GM21381 (cell line): ENCODE measurements at regions not wholly inside any gene's neighbourhood (a gene's known extent, or its start where the extent isn't known, plus 50 kb on each side); places are given as distances from the start of the nearest gene placed in this dataset.

ENCODE experiments used
- ATAC-seq: cut with Tn5 transposase; IDR thresholded peaks from one replicate; pipeline ENCODE4 v1.9.1; 2021; ENCODE audit warnings: mild to moderate bottlenecking, moderate library complexity; ENCODE audit not compliant: unreplicated experiment

DNA sequence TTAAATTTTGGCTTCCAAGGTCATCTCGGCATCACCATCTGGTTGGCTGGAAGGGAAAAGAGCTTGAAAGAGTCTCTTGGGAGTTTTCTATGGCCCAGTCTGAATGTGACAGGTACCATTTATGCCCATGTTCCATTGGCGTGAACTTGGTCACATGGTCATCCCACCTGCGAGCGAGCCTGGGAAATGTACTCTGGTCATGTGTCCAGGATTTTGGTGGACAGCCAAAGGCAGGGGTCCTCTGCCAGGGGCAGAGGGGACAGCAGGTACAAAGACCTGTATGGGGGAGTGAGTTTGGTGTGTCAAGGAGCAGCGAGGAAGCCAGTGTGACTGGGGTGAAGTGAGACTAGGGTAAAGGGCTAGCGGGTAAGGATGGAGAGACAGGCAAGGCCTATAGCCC, 112.6 kb downstream of the CDC5L start:
- no peak for ATAC-seq

DNA sequence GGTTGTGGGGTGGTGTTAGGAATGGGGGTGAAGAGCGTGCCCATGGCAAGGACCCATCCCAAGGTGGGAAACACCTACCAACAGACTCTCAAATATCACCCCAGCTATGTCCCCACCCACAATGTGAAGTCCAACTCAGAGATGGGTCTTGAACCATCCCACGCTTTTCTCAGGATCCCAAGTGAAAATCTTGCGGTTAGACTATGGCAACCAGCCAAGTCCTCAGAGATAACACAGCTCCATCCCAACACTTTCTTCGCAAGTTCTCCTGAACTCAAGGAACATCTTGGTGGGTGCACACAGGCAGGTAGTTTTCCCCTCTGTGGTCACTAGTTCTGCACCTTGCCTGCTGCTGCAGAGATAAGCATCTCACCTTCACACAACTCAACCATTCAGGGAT, 116.0 kb downstream of the CDC5L start:
- no peak for ATAC-seq

DNA sequence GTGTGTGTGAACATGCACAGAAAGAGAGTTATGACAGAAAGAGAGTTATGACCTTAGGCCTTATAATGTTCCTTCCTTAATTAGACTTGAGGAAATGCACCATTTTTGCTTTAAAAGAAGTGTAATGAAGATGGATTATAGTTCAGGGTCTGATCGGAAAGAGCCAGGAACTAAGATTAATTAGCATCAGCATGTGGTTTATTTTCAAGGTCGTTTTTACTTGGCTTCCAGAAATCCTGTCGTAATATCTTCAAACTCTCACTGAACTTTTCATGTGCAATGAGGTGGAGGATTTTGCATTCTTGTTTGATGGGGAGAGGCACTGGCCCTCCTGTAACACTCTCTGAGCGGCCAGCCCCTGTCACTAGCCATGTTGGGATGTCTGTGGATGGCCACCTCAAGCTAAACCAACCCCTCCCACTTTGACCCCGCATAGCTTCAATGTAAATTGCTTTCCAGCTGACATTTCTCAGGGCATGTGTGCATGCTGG, 116.8 kb downstream of the CDC5L start:
- ATAC-seq, result no peak

DNA sequence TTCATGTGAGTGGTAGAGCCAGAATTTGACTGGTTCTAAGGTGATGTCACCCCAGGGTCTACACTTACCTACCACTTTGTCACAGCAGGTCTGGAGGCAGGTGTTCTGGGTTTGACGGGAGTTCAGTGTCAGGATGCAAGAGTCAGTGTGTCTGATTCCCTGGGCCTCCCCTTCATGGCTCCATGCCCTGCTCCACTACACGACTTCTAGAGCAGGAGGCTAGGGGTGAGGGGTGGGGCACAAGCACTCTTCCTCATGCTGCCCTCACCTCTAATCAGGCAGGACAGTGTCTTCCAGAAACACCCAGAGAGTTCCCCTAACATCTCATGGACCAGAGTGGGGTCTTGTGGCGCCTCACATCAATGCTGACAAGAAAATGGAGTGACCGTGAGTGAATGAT, 118.2 kb downstream of the CDC5L start:
- no peak for ATAC-seq

DNA sequence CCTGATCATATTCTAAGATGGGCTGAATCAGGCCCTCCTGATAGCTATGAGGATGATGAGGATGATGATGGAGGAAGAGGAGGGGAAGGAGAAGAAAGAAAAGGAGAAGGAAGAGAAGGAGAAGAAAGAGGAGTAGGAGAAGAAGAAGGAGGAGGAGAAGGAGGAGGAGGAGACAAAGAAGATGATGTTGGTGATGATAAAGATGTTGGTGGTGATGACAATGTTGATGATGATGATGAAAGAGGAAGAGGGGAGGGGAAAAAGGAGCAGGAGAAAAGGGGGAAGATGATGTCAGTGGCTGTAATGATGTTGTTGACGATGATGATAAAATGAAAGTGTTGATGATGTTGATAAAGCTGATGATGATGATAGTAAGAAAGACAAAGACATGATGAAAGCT, 119.5 kb downstream of the CDC5L start:
- no peak for ATAC-seq

DNA sequence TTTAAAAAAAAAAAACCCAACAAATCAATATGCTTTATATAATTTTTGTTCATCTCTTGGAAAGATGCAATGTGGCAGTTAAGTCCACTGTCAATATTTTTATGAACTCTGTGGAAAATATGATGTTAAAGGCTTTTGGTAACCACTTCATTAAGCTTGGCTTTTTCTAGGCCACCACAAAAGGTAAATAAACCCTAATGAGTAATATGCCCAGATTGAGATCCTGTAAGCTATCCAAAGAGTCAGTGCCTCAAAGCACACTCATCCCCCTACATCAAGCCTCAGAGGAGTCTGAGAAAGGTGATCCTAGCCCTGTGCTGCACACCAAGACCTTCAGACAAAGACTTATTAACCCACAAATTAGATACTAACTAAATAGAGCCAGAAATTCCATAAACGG, 121.1 kb downstream of the CDC5L start:
- no peak for ATAC-seq

DNA sequence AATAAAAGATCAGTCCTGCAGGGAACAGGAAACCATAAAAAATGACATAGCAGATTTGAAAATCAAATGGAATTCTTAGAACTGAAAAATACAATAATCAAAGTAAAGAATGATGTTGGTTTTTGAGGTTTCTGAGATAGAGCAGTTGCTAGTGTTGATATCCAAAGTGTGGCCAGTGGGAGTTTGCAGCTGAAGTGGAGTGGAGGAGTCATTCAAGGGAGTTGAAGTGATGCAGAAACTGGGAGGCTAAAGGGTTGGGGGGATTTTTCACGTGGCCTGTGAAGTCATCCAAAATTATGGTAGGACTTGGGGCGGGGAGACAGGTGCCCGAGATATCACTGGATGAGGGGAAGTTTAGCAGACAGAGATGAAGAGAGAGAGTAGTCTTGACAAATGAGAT, 123.6 kb downstream of the CDC5L start:
- ATAC-seq, result no peak

DNA sequence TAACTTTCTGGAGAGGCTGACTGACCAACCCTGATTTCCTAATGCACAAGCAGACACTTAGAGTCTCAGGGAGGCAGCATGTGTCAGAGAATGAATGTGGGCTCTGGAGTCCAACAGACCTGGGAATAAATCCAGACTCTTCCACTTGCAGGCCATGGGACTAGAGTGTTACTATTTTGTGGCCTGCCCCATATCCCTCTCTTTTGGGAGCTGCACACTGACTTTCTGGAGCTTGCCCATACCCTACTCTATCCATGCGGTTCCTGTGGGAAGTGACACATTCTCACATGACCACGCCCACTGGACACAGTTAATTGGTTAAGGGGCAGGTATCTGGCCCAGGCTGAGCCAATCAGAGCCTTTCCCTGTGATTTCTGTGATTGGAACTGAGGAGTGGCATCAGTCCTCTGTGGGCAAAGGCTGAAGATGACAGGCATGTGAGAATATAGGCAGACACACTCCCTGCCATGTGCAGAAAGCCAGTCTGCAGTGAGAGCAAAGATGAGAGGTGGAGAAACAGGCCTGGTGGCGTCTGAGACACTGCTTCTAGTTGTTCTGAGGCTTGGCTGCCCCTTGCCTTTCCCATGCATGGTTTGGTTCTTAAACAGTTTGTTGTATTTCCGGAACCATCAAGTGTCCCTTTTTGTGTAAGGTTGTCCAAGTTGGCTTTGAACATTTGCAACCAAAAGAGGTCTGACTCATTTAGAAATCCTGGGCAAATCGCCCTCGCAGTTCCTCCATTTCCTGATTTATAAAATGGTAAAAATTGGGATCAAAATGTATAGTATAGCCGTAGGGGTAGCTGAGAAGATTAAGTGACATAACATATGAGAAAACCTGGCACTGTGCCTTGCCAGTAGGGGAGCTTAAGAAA, 125.6 kb downstream of the CDC5L start:
- no peak for ATAC-seq

DNA sequence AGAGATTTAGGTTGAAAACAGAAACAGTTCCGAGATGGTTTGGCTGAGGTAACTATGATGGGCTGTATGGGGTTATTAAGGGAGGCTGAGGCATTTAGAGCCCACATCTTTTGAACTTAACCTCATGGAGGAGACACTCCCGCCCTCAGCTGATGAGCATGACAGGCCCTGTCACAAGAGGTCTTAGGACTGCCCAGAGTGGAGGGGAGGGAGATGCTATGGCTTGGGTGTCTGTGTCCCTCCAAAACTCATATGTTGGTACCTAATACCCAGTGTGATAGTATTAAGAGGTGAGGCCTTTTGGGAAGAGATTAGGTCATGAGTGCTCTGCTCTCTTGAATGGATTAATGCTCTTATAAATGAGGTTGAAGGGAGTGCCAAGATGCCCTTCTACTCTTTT, 126.6 kb downstream of the CDC5L start:
- ATAC-seq, result no peak

DNA sequence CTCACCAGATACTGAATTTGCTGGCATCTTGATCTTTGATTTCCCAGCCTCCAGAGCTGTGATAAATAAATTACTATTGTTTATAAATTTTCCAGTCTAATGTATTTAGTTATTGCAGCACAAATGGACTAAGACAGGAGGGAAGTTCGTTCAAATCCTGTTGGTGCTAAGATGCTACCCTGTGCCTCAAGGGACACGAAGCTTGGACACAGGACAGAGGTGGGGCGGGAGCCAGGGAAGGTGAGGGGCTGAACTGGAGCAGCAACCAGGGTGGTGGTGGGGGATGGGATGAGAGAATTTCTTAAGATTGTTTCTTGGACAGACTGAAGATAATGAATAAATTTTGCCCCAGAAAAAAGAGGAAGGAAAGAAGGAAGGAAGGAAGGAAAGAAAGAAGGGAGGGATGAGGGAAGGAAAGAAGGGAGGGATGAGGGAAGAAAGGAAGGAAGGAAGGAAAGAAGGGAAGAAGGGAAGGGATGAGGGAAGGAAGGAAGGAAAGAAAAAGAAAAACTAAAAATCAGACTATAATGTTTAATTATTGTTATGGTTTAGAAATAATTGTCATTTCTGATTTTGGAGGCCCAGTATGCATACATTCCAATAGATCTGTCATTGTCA, 127.2 kb downstream of the CDC5L start:
- ATAC-seq, result no peak

DNA sequence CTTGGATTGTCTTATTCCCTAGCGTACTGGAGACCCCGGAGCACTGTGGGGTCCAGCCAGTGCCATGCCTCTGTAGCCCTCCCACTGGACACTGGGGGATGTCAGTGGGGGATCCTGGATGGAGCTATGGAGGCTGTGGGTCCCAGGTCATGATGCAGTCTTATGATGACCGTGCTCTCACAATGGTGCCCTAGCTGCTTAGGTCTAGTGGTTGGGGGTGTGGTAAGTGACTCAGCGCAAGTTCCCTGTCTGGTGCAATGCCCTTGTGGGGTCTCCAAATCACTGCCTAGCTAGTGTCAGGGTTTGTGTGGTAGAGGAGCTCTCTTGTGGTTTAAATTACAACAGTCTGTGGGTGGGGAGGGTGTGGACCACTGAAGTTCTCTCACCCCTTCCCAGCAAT, 135.4 kb downstream of the CDC5L start:
- no peak for ATAC-seq

DNA sequence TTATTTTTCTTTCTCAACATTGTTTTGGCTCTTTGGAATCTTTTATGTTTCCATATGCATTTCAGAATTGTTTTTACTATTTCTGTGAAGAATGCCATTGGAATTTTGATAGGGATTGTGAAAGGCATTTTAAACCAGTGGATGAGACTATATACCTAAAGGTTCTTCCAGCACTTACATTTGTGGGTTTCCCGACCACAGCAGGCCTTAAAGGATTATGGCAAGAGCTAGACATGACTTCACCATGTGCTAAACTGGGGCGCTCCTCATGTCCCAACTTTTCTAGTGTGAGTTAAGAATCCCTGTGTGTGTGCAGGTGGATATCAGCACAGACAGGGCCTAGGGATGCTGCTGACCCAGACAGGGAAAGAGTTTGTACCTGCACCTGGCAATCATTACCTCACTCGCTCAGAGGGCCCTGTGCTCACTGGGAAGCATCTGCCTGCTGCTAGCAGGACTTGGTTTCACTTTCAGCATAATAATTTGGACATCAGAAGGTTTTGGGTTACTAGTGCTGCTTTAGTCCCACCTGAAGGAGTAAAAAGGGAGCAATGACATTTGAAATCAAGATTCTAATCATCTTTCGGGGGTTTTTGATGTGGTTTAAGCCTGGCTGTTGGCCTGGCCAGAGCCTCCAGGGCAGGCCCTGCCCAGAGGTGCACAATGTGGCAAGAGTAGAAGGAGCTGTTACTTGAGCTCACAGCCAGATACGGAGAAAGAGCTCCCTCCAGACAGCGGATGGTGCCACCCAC, 137.1 kb downstream of the CDC5L start:
- no peak for ATAC-seq

DNA sequence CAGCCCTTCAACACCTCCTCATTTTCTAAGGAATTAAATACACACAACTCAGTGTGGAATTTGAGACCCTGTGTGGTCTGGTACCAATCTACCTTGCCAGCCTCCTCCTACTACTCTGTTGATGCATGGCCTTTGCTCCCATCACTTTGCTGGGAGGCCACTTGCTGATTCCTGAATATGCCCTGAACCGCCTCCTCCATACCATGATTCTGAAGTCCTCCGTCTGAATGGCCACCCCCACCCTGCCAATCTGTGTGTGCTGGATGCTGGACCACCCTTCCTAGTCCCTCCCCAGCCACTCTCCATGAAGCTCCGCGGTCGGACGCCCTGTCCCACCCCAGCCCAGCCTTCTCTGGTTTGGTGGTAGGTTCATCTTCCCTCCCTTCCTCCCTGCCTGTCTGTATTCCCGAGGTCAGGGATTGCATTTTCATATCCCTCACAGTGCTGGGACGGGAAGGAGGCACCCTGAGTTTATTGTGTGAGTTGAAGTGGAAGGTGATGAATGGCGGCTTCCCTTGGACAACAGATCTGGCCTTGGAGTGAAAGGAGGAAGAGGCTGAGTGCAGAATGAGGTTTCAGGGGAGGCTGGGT, 138.3 kb downstream of the CDC5L start:
- ATAC-seq, result no peak

DNA sequence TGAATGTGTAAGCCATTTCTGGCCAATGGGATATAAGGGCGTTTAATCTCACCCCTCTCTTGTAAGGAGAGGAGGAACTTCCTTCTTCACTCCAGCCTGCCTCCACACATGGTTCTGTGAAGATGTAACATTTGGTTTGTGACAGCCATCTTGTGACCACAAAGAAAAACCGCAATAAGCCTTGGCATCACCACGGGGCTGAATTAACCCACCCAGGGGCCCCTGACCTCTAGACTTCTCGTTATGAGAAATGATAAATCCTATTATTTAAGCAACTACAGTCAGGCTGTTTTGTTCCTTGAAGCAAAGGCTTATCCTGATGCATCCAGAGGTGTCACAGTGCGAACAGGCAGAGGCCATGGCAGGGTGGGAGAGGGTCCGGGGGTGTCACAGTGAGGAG, 139.7 kb downstream of the CDC5L start:
- ATAC-seq, result no peak

DNA sequence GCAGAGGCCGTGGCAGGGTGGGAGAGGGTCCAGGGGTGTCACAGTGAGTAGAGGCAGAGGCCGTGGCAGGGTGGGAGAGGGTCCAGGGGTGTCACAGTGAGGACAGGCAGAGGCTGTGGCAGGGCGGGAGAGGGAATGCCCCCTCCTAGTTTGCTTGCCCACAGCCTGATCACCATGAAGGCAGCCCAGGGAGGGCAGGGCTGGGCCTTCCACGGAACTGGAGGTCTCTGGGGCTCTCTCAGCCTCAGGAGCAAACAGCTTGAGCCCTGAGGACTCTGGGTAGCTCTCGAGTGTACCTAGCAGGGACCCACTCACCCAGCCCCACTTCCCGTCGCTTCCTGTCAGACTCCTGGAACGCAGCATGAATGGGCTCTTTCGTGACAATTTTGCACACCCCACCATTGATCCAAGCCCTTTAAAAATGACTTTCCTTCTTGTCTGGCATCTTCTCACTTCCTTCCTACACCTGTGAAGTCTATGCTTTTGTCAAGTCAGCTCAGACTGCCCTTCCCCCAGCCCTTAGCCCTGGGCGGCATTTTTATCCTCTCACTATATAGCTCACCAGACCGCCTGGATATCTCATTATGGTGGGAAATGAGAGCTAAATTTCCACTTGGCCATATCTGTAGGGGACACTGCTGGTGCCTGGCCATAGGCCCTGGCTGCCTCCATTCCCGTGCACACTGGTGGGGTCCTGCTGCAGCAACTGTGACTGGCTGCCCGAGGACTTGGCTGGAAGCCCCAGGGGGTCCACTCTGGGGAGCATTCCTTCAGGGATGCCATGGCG, 140.3 kb downstream of the CDC5L start:
- ATAC-seq, result no peak

DNA sequence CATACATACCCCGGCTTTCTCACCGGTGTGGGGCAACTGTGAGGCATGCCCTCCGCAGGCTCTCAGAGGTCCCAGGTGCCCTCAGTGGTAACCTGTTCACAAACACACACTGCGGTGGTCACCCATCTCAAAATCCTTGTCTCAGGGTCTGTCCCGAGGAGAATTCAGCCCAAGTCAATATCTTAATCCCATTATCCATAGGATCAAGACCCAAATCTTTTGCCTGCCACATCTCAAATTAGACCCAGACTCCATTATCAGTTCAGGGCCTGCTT, 140.8 kb downstream of the CDC5L start:
- no peak for ATAC-seq

DNA sequence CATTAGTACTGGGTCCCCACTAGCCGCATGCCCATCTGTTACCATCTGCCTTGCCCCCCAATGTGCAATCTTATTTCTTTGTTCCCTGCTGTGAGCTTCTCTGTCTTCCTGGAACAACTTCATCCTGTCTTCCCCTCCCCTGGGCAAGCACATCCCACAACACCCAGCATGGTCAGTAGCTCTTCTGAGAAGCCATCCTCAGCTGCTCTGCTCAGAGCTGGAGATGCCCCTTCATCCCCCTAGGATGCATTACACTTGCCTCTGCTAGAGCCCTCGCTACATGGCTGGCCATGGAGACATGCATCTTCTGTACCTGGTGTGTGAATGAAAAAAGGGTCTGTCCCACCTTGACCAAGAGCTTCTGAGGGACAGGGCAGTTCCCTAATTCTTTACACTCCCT, 141.2 kb downstream of the CDC5L start:
- no peak for ATAC-seq

DNA sequence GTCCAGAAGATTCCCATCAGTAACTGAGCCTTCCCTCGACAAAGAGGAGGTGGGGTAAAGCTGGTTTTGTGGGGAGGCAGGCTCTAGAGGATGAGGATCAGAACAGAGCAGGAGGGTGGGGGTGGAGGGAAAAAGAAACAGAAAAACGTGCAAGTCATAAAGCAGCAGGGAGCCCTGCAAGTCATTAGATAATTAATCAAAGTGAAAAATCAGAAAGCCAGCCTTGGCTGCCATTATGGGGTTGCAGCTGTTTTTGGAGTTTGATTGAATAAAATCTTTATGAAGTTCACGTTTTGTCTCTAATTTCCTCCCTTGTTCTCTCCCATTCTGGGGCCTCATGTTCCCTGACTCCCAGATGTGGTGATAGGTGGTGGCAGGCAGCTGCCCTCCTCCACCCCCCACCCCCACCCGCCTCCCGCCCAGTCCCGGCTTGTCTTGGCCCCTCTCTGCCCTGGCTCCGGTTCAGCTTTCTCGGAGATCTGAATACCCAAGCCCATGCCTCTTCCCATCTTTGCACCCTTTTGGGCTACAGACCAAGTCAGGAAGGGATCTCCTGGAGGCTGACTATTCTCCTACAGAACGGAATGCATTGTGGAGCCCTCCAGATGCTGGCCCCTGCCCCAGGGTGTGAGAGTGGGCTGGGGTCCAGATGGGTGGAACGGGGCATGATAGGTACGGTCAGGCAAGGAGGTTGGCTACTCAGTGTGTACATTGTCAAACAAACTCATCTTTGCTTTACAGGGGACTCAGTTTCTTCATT, 141.8 kb downstream of the CDC5L start:
- ATAC-seq, result no peak

DNA sequence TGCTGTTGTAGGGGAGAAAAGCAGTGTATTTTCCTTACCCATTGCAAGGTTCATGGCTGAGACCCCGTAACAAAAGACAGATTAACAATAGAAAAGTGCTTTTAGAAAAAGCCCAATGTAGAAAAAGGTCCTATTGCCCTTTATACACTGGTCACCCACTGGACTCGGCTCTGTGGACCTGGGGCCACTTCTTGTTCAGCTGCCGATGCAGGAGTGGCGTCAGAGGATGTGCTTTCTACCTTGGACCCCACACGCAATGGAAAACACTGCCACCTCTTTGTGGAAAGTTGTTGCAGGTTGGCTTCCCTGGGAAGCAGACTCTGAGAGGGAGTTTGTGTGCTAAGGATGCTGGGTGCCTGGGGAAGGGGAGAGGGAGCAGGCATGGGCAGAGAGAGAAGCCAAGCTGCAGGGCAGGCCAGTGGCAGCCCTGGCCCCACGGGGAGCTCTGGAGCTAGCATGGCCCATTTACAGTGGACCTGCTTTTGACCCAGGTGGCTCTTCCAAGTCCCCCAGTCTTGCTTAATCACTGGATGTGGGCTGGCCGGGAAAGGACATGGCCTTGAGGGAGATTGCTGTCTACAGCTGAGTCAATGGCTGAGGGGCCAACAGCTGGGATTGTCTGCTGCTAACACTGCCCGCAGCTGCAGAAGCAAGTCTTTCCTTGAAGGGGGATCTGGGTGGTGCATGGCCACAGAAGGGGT, 142.9 kb downstream of the CDC5L start:
- ATAC-seq, result no peak

DNA sequence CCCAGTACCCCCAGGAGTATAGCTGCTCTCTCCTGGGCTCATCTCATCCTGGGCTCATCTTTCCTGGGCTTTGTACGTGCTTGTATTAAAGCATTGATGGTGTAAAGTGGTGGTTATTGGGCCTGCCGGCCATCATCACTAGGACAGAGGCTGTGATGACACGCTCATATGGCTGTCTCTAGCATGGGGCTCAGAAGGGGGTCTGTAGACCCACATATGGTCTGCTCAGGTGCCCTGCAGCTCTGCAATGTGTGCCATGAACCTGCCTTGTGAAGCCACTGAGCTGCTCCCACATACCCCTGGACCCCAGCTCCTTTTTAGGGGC, 143.4 kb downstream of the CDC5L start:
- no peak for ATAC-seq
